Ovary (tissue), 3 donors: ENCODE measurements at regions not wholly inside any gene's neighbourhood (a gene's known extent, or its start where the extent isn't known, plus 50 kb on each side); places are given as distances from the start of the nearest gene placed in this dataset.

ENCODE experiments used
- POLR2A ChIP-seq: fragments of 450-650 bp; IDR thresholded peaks from one replicate; pipeline ENCODE4 v1.6.1; 2017; ENCODE audit warnings: antibody characterized with exemption, mild to moderate bottlenecking, moderate library complexity
- TF ChIP-seq, protein P1 (sequence below), 3 donors: fragments of 450-650 bp in 2 of 3; fragments of 200-600 bp in 1 of 3; IDR thresholded peaks; one replicate each; pipeline versions ENCODE4 v1.5.1 to v1.8.0; 2016 to 2022; ENCODE audit warnings: antibody characterized with exemption in 3 of 3, mild to moderate bottlenecking in 1 of 3
- donor health status: DM: no; HTN: no; CAD: no.

DNA sequence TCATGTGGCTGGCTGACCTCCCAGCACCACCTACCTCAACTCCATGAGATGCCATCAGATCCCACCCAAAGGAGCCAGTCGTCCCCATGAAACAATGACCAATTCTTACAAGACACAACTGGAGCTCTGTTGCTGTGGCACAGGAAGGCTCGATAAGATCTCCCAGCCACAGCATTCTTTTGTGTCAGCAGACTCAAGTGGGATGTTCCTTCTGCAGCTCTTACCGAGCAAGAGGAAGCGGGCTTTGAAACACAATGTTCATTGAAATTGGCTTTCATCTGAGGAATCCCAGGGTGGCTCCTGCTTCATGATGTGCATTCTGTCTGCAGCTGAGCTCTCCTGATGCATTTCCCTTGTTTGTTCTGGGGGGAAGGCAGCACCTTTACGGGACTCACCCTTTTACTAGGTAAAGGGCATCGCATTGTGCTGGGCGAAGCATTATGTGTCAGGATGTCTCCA is 222.0 kb upstream of the SGK1 start:
- TF ChIP-seq POLR2A, result no peak
- TF ChIP-seq, protein P1, sequence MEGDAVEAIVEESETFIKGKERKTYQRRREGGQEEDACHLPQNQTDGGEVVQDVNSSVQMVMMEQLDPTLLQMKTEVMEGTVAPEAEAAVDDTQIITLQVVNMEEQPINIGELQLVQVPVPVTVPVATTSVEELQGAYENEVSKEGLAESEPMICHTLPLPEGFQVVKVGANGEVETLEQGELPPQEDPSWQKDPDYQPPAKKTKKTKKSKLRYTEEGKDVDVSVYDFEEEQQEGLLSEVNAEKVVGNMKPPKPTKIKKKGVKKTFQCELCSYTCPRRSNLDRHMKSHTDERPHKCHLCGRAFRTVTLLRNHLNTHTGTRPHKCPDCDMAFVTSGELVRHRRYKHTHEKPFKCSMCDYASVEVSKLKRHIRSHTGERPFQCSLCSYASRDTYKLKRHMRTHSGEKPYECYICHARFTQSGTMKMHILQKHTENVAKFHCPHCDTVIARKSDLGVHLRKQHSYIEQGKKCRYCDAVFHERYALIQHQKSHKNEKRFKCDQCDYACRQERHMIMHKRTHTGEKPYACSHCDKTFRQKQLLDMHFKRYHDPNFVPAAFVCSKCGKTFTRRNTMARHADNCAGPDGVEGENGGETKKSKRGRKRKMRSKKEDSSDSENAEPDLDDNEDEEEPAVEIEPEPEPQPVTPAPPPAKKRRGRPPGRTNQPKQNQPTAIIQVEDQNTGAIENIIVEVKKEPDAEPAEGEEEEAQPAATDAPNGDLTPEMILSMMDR (IDR thresholded peaks at IDR 0.05), result no peak
